A673 (cell line): ENCODE measurements at regions not wholly inside any gene's neighbourhood (a gene's known extent, or its start where the extent isn't known, plus 50 kb on each side); places are given as distances from the start of the nearest gene placed in this dataset.

Experiments used
- BruUV-seq: library from RNA; stranded (reverse); fragments of 400-500 nt; replicated peaks from 2 replicates; lab custom pipeline; 2021; lab: Mats Ljungman, UMichigan
- CTCF ChIA-PET: fragments of 300-600 bp; sonication (Branson Sonifier 250); formaldehyde crosslinking; loops from one replicate; lab custom pipeline; 2022; ENCODE audit warnings: antibody characterized with exemption; lab: Charles Lee
- POLR2A ChIA-PET: fragments of 300-600 bp; sonication (Branson Sonifier 250); formaldehyde crosslinking; loops from one replicate; lab custom pipeline; 2022; ENCODE audit warnings: antibody characterized with exemption; ENCODE audit not compliant: low non-redundant PET; lab: Charles Lee
- DNase-seq: peaks from one replicate; pipeline ENCODE4 v3.0.0-alpha.2; 2015; ENCODE audit warnings: low spot score
- H3K27ac ChIP-seq: fragments of 200-600 bp; sonication (generic); 2 replicates; pipeline ENCODE4 v1.5.1; 2016; ENCODE audit warnings: mixed run types, low read depth, mild to moderate bottlenecking, mixed read lengths, antibody characterized with exemption, low read length; ENCODE audit not compliant: poor library complexity, severe bottlenecking
- H3K27me3 ChIP-seq: fragments of 200-600 bp; sonication (generic); replicated peaks from 2 replicates; pipeline ENCODE4 v1.6.1; 2017; ENCODE audit warnings: mixed run types, low read depth, mild to moderate bottlenecking, mixed read lengths, antibody characterized with exemption, low read length; ENCODE audit not compliant: insufficient read depth, poor library complexity
- H3K36me3 ChIP-seq: fragments of 200-600 bp; sonication (generic); 2 replicates; pipeline ENCODE4 v1.6.1; 2016; ENCODE audit warnings: mixed run types, mild to moderate bottlenecking, mixed read lengths, antibody characterized with exemption, low read length; ENCODE audit not compliant: insufficient read depth, poor library complexity, severe bottlenecking
- H3K4me1 ChIP-seq: fragments of 200-600 bp; sonication (generic); 2 replicates; pipeline ENCODE4 v1.6.1; 2017; ENCODE audit warnings: mixed run types, mild to moderate bottlenecking, mixed read lengths, antibody characterized with exemption, low read length; ENCODE audit not compliant: insufficient read depth, poor library complexity, severe bottlenecking
- H3K4me3 ChIP-seq: fragments of 200-600 bp; sonication (generic); 2 replicates; pipeline ENCODE4 v1.5.1; 2016; ENCODE audit warnings: low read depth, mixed run types, mild to moderate bottlenecking, mixed read lengths, low read length; ENCODE audit not compliant: poor library complexity, severe bottlenecking
- H3K9me3 ChIP-seq: fragments of 200-600 bp; sonication (generic); 2 replicates; pipeline ENCODE4 v1.6.1; 2016; ENCODE audit warnings: mixed run types, low read depth, mild to moderate bottlenecking, mixed read lengths, antibody characterized with exemption, low read length; ENCODE audit not compliant: poor library complexity, severe bottlenecking
- EZH2 ChIP-seq: fragments of 200-600 bp; sonication (generic); IDR thresholded peaks from 2 replicates; pipeline ENCODE4 v1.6.1; 2017; ENCODE audit warnings: borderline replicate concordance, low read depth, mild to moderate bottlenecking, mixed read lengths, antibody characterized with exemption, low read length; ENCODE audit not compliant: poor library complexity, severe bottlenecking
- intact Hi-C: fragments of 100-400 bp; cut with micrococcal nuclease; formaldehyde crosslinking; loops from one replicate; pipeline ENCODE4 v1.10.0; 2022; ENCODE audit not compliant: unreplicated experiment
- TF ChIP-seq, protein P1 (sequence below): fragments of 300-800, 200-600 bp; sonication (generic); conservative IDR thresholded peaks from 2 replicates; pipeline ENCODE4 v1.5.1; 2017; ENCODE audit warnings: low read depth, mild to moderate bottlenecking, antibody characterized with exemption, low read length, moderate library complexity, mixed read lengths

- ChIA-PET POLR2A (no interaction called here), CTCF (no interaction called here)
Observed at GRCh38 chr15:99454107-99454809, 111.5 kb upstream of the MEF2A start.

DNA sequence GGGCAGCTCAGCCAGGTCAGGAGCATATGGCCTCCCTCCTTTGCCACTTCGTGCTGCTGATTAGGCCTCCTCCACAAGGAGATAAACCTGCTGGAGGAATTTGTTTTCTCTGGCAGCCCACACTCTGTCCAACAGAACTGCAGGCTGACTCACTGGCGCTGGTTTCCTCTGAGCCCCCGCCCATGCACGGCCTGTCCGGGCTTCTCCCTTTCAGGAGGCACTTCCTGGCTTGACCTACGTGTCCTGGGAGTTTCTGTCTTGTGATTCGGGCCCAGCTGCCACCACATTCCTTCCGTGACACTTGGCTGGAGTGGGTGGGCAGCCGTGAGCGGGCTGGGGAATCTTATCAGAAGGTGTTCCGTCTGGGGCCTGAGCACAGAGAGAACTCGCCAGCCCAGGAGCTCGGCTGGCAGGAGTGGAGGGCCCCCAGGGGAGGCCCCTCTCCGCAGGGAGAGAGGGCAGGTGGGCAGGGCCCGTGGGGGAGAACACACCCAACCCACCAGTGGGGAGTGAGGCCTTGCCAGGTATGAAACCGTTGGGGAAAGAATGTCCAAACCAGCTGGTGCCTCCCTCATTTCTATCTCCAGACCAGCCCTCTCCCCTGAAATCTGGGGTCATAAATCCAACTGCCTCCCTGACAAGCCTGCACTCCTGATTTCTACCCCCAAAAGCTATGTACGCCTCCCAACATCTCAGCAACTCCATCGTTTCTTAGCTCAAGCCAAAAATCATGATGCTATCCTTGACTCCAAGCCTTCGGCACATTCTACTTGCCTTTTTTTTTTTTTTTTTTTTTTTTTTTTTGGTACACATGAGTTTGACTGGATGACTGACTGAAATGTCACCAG, 110.6 kb upstream of the MEF2A start:
- BruUV-seq: no TSS peak
- POLR2A ChIA-PET: no interaction called here
- intact Hi-C loops: no loop called here
- no peaks in the 10 kb centered on the region for H3K36me3 ChIP-seq
- CTCF ChIA-PET: no interaction called here
- no peaks in the 10 kb centered on the region for H3K9me3 ChIP-seq
- DNase-seq: no peak
- no peaks in the 10 kb centered on the region for H3K4me1 ChIP-seq
- no peaks in the 10 kb centered on the region for H3K27me3 ChIP-seq
- no peak overlapping the region for H3K4me3 ChIP-seq
- no peak for TF ChIP-seq EZH2
- TF ChIP-seq, protein P1, sequence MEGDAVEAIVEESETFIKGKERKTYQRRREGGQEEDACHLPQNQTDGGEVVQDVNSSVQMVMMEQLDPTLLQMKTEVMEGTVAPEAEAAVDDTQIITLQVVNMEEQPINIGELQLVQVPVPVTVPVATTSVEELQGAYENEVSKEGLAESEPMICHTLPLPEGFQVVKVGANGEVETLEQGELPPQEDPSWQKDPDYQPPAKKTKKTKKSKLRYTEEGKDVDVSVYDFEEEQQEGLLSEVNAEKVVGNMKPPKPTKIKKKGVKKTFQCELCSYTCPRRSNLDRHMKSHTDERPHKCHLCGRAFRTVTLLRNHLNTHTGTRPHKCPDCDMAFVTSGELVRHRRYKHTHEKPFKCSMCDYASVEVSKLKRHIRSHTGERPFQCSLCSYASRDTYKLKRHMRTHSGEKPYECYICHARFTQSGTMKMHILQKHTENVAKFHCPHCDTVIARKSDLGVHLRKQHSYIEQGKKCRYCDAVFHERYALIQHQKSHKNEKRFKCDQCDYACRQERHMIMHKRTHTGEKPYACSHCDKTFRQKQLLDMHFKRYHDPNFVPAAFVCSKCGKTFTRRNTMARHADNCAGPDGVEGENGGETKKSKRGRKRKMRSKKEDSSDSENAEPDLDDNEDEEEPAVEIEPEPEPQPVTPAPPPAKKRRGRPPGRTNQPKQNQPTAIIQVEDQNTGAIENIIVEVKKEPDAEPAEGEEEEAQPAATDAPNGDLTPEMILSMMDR: no peak
- no peak overlapping the region for H3K27ac ChIP-seq

More at GRCh38 chr15:99454107-99454809, 111.5 kb upstream of the MEF2A start:
- Histone ChIP-seq H3K4me3 (no peak overlapping the region), H3K36me3 (no peaks in the 10 kb centered on the region), H3K27me3 (no peaks in the 10 kb centered on the region), H3K4me1 (no peaks in the 10 kb centered on the region), H3K27ac (no peak overlapping the region), H3K9me3 (no peaks in the 10 kb centered on the region)
- intact Hi-C loops: no loop called here
- TF ChIP-seq EZH2: no peak
- BruUV-seq: no TSS peak
- DNase-seq: no peak

DNA sequence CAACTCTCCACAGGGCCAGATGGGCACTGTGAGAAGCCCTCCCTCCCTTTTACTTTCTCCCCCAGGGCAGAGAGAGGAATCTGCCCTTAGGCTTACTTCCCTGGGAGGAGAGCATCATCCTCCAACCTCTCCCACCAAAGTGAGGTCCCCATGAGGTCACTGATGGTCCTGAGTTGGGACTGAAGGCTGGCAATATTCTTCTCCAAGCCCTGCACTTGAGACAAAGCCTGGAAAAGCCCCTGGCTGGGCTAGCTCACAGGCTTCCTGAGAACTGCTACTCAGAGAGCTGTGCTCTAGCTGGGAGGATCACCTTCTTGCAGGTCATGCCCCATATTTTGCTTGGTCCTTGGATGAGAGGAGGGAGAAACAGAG, 110.0 kb upstream of the MEF2A start:
- no peak overlapping the region for H3K27ac ChIP-seq
- TF ChIP-seq, protein P1: no peak
- TF ChIP-seq EZH2: no peak
- H3K27me3 ChIP-seq: no peaks in the 10 kb centered on the region
- no peaks in the 10 kb centered on the region for H3K4me1 ChIP-seq
- no peaks in the 10 kb centered on the region for H3K9me3 ChIP-seq
- BruUV-seq: no TSS peak
- no peaks in the 10 kb centered on the region for H3K36me3 ChIP-seq
- no peak overlapping the region for H3K4me3 ChIP-seq
- no peak for DNase-seq
- CTCF ChIA-PET: no interaction called here
- intact Hi-C loops: no loop called here
- POLR2A ChIA-PET: no interaction called here
